Dendritic cell treated with granulocyte-macrophage colony-stimulating factor and Interleukin-4, amounts not matched to agents 40 ng/mL and 50 ng/mL, for 4 days (primary cell): ENCODE measurements at regions not wholly inside any gene's neighbourhood (a gene's known extent, or its start where the extent isn't known, plus 50 kb on each side); places are given as distances from the start of the nearest gene placed in this dataset.
A peak's percentile ranks its signal among the peaks of the same experiment; 100 is the strongest.

Experiments
- H3K27ac Mint-ChIP-seq: one replicate; pipeline ENCODE4 v1.8.0; 2022; ENCODE audit warnings: mild to moderate bottlenecking, mixed read lengths
- H3K27me3 Mint-ChIP-seq: one replicate; pipeline ENCODE4 v1.8.0; 2022; ENCODE audit warnings: mild to moderate bottlenecking, mixed read lengths
- H3K36me3 Mint-ChIP-seq: one replicate; pipeline ENCODE4 v1.8.0; 2022; ENCODE audit warnings: low read depth, mixed read lengths
- H3K4me1 Mint-ChIP-seq: one replicate; pipeline ENCODE4 v1.8.0; 2022; ENCODE audit warnings: low read depth, mixed read lengths
- H3K4me3 Mint-ChIP-seq: one replicate; pipeline ENCODE4 v1.8.0; 2022; ENCODE audit warnings: mild to moderate bottlenecking, moderate library complexity, mixed read lengths
- H3K9me3 Mint-ChIP-seq: one replicate; pipeline ENCODE4 v1.8.0; 2022; ENCODE audit warnings: mixed read lengths
- intact Hi-C: fragments of 100-400 bp; cut with micrococcal nuclease; formaldehyde crosslinking; loops from one replicate; pipeline ENCODE4 v1.15.0; 2022

- intact Hi-C loops: no loop called here
- Mint-ChIP-seq H3K36me3 (no peaks in the 10 kb centered on the region), H3K27me3 (no peaks in the 10 kb centered on the region), H3K4me1 (peaks cover 51% of the 10 kb centered on the region), H3K9me3 (no peaks in the 10 kb centered on the region), H3K27ac (no peak overlapping the region), H3K4me3 (no peak overlapping the region)
Observed at GRCh38 chr2:207324001-207324400, 158.3 kb upstream of the KLF7 start.

DNA sequence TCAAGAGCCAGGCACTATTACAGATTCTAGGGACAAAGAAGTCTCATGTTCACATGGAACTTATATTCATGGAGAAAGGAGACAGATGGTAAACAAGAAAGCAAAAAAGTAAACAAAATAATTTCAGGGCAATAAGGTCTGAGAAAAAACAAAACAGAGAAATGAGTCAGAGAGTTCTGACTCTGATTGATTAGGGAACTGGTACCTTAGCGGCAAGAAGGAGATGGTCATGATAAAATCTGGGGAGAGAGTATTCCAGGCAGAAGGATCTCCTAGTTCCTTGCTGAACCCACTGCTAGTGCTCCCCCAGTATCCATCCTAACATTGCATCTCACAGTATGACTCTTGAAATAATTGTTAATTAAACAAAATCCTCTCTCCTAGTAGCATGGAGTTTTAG is 161.8 kb upstream of the KLF7 start:
- H3K4me1 Mint-ChIP-seq: peaks cover 46% of the 10 kb centered on the region
- H3K27ac Mint-ChIP-seq: peak overlapping the region; percentile 49
- intact Hi-C loops: no loop called here
- no peak overlapping the region for H3K4me3 Mint-ChIP-seq
- no peaks in the 10 kb centered on the region for H3K36me3 Mint-ChIP-seq
- no peaks in the 10 kb centered on the region for H3K27me3 Mint-ChIP-seq
- H3K9me3 Mint-ChIP-seq: no peaks in the 10 kb centered on the region

- Mint-ChIP-seq H3K9me3 (no peaks in the 10 kb centered on the region), H3K4me3 (no peak overlapping the region), H3K27ac (peak overlapping the region; percentile 31), H3K27me3 (no peaks in the 10 kb centered on the region), H3K4me1 (peaks cover 49% of the 10 kb centered on the region), H3K36me3 (no peaks in the 10 kb centered on the region)
- intact Hi-C loops: no loop called here
Observed at GRCh38 chr2:207328944-207329386, 163.2 kb upstream of the KLF7 start.

DNA sequence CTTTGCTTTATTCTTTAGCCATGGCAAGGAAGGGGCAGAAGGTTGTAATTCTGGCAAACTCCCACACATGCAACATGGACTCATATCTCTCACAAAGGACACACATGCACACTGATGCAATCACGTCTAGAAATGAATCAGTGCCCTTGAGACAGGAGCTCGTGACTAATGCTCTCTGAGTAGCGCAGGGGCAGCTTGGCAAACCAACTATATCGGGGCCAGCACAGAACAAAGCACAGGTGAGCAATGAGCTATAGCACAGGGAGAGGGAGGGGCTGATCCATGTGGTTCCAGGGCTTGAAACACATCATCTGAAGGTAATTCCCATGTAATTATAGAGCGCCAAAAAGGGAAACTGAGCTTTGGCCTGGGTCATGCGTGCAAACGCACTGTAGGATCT is 165.2 kb upstream of the KLF7 start:
- Mint-ChIP-seq H3K4me3 (no peak overlapping the region), H3K36me3 (no peaks in the 10 kb centered on the region), H3K27me3 (no peaks in the 10 kb centered on the region), H3K4me1 (peaks cover 61% of the 10 kb centered on the region), H3K9me3 (no peaks in the 10 kb centered on the region), H3K27ac (peak overlapping the region; percentile 19)
- intact Hi-C loops: no loop called here

DNA sequence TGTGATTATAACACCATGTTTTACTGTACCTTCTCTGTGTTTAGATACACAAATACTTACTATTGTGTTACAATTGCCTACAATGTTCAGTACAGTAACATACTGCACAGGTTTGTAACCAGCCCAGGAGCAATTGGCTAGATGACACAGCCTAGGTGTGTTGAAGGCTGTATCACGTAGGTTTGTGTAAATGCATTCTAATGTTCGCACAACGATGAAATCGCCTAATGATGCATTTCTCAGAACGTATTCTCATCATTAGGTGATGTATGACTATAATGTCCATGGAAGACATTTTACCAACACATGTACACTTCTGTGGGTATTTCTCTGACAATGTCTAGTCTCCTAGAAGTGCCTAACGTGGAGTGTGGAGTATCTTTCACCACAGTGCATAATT is 165.9 kb upstream of the KLF7 start:
- intact Hi-C loops: no loop called here
- H3K27me3 Mint-ChIP-seq: no peaks in the 10 kb centered on the region
- no peak overlapping the region for H3K27ac Mint-ChIP-seq
- H3K4me1 Mint-ChIP-seq: peaks cover 61% of the 10 kb centered on the region
- H3K4me3 Mint-ChIP-seq: no peak overlapping the region
- H3K36me3 Mint-ChIP-seq: no peaks in the 10 kb centered on the region
- no peaks in the 10 kb centered on the region for H3K9me3 Mint-ChIP-seq

- no peaks in the 10 kb centered on the region for H3K9me3 Mint-ChIP-seq
- intact Hi-C loops: no loop called here
- H3K27me3 Mint-ChIP-seq: no peaks in the 10 kb centered on the region
- H3K4me3 Mint-ChIP-seq: no peak overlapping the region
- H3K36me3 Mint-ChIP-seq: no peaks in the 10 kb centered on the region
- H3K27ac Mint-ChIP-seq: no peak overlapping the region
- H3K4me1 Mint-ChIP-seq: peaks cover 56% of the 10 kb centered on the region
Observed at GRCh38 chr2:207332480-207333212, 166.9 kb upstream of the KLF7 start.

- no peaks in the 10 kb centered on the region for H3K36me3 Mint-ChIP-seq
- H3K4me1 Mint-ChIP-seq: peaks cover 54% of the 10 kb centered on the region
- no peaks in the 10 kb centered on the region for H3K27me3 Mint-ChIP-seq
- no peaks in the 10 kb centered on the region for H3K9me3 Mint-ChIP-seq
- H3K4me3 Mint-ChIP-seq: no peak overlapping the region
- no peak overlapping the region for H3K27ac Mint-ChIP-seq
- intact Hi-C loops: no loop called here
Observed at GRCh38 chr2:207333599-207334300, 168.0 kb upstream of the KLF7 start.

DNA sequence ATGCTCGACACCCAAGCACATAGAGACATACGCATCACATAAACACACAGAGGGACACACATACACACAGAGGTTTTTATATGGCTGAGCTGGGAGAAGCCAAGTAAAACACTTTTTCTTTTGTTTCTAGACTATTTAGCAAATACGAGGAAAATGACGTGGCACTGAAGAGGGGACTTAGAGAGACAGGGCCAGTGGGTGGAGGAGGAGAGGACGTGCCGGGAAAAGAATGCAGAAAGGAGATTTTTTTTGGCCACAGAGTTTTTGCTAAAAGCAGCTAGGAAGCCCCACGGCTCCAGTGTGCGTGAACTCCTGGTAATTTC is 168.5 kb upstream of the KLF7 start:
- Mint-ChIP-seq H3K4me1 (peaks cover 49% of the 10 kb centered on the region), H3K27me3 (no peaks in the 10 kb centered on the region), H3K36me3 (no peaks in the 10 kb centered on the region), H3K27ac (no peak overlapping the region), H3K9me3 (no peaks in the 10 kb centered on the region), H3K4me3 (no peak overlapping the region)
- intact Hi-C loops: no loop called here

GRCh38 chr2:207334624-207335371 is 169.1 kb upstream of the KLF7 start:
- no peaks in the 10 kb centered on the region for H3K27me3 Mint-ChIP-seq
- H3K4me1 Mint-ChIP-seq: peaks cover 44% of the 10 kb centered on the region
- H3K4me3 Mint-ChIP-seq: no peak overlapping the region
- intact Hi-C loops: no loop called here
- no peaks in the 10 kb centered on the region for H3K9me3 Mint-ChIP-seq
- H3K36me3 Mint-ChIP-seq: no peaks in the 10 kb centered on the region
- no peak overlapping the region for H3K27ac Mint-ChIP-seq

- peaks cover 30% of the 10 kb centered on the region for H3K4me1 Mint-ChIP-seq
- no peak overlapping the region for H3K27ac Mint-ChIP-seq
- intact Hi-C loops: no loop called here
- no peaks in the 10 kb centered on the region for H3K9me3 Mint-ChIP-seq
- H3K36me3 Mint-ChIP-seq: no peaks in the 10 kb centered on the region
- no peaks in the 10 kb centered on the region for H3K27me3 Mint-ChIP-seq
- H3K4me3 Mint-ChIP-seq: no peak overlapping the region
Observed at GRCh38 chr2:207337234-207338219, 171.8 kb upstream of the KLF7 start.

DNA sequence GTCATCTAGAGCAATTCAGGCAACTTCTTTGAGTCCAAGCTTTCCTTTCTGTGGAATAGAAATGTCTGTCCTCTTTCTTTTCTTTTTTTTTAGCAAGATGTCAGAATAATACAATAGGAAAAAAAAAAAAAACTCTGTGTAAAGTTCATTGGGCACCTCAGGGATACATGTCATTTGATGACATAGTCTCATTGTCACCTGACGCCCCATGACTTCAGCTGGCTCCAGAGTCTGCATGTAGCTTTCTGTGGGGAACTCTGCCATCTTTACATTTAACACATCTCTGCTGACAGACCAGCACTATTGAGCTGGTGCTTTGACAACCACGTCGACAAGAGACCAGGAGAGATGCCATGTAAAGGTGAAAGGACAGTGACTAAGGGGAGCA is 172.5 kb upstream of the KLF7 start:
- no peak overlapping the region for H3K4me3 Mint-ChIP-seq
- no peaks in the 10 kb centered on the region for H3K36me3 Mint-ChIP-seq
- intact Hi-C loops: no loop called here
- H3K4me1 Mint-ChIP-seq: peaks cover 27% of the 10 kb centered on the region
- H3K27ac Mint-ChIP-seq: no peak overlapping the region
- H3K9me3 Mint-ChIP-seq: no peaks in the 10 kb centered on the region
- H3K27me3 Mint-ChIP-seq: no peaks in the 10 kb centered on the region

GRCh38 chr2:207338610-207339009 is 172.9 kb upstream of the KLF7 start:
- no peak overlapping the region for H3K27ac Mint-ChIP-seq

DNA sequence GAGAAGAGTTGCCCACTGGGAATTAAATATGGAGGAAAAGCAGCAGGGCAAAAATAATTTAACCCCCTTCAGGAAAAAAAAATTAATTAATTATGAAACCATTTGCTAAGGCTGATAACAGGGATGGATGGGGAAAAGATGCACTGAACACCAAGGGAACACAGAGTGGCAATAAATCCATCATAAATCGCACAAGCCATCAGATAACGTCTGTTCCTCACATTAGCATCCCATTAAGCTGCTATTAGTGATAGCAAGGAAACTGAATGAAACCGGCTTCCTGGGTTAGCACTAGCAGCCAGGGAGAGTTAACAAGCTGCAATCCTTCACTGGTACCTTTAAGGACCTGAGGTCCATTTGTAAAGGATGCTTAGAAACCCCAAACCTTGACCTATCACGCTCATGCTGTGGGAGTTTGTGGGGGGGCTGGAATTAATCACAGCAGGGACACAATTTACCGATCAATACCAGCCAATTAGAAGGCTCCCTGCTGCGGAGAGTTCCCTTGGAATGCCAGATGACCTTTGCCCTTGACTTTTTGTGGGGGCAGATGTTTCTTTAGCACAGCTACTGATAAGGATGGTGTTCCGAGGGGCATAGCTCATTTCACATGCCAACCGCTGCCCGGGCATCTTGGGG is 175.5 kb upstream of the KLF7 start:
- Mint-ChIP-seq H3K4me3 (no peak overlapping the region), H3K36me3 (no peaks in the 10 kb centered on the region), H3K4me1 (peaks cover 7% of the 10 kb centered on the region), H3K27ac (no peak overlapping the region), H3K27me3 (no peaks in the 10 kb centered on the region), H3K9me3 (peaks cover 6% of the 10 kb centered on the region)
- intact Hi-C loops: no loop called here

More at GRCh38 chr2:207338610-207339009, 172.9 kb upstream of the KLF7 start:
- peaks cover 23% of the 10 kb centered on the region for H3K4me1 Mint-ChIP-seq
- H3K4me3 Mint-ChIP-seq: no peak overlapping the region
- intact Hi-C loops: no loop called here
- no peaks in the 10 kb centered on the region for H3K36me3 Mint-ChIP-seq
- no peaks in the 10 kb centered on the region for H3K9me3 Mint-ChIP-seq
- no peaks in the 10 kb centered on the region for H3K27me3 Mint-ChIP-seq
